GM23338 (cell line): ENCODE measurements at regions not wholly inside any gene's neighbourhood (a gene's known extent, or its start where the extent isn't known, plus 50 kb on each side); places are given as distances from the start of the nearest gene placed in this dataset.

ENCODE experiments used
- ATAC-seq: fragments of 200-7000 bp; cut with Tn5 transposase; 3 replicates; pipeline ENCODE4 v1.9.1; 2020
- DNase-seq: peaks from one replicate; pipeline ENCODE4 v3.0.0-alpha.2; 2015; ENCODE audit warnings: low spot score
- H2AFZ ChIP-seq: fragments of 200-600 bp; sonication (generic); 2 replicates; pipeline ENCODE4 v1.8.0; 2016; ENCODE audit warnings: antibody characterized with exemption, mild to moderate bottlenecking, moderate library complexity
- H3F3A ChIP-seq: fragments of 200-600 bp; sonication (generic); replicated peaks from 2 replicates; pipeline ENCODE4 v1.8.0; 2017; ENCODE audit warnings: antibody characterized with exemption, mixed run types, low read depth
- H3K27ac ChIP-seq: fragments of 200-600 bp; sonication (generic); 2 replicates; pipeline ENCODE4 v1.6.1; 2016; ENCODE audit warnings: low read depth
- H3K27me3 ChIP-seq: fragments of 200-600 bp; sonication (generic); 2 replicates; pipeline ENCODE4 v1.8.0; 2016; ENCODE audit warnings: mild to moderate bottlenecking, mixed run types, moderate library complexity; ENCODE audit not compliant: insufficient read depth
- H3K36me3 ChIP-seq: fragments of 200-600 bp; sonication (generic); 2 replicates; pipeline ENCODE4 v1.8.0; 2016; ENCODE audit warnings: mild to moderate bottlenecking; ENCODE audit not compliant: insufficient read depth
- H3K4me1 ChIP-seq: fragments of 200-600 bp; sonication (generic); 2 replicates; pipeline ENCODE4 v1.8.0; 2016; ENCODE audit warnings: mild to moderate bottlenecking, moderate library complexity; ENCODE audit not compliant: insufficient read depth
- H3K4me2 ChIP-seq: fragments of 200-600 bp; sonication (generic); 2 replicates; pipeline ENCODE4 v1.7.1; 2017; ENCODE audit warnings: mixed run types
- H3K4me3 ChIP-seq: fragments of 200-600 bp; sonication (generic); 2 replicates; pipeline ENCODE4 v1.6.1; 2016; ENCODE audit warnings: mixed run types
- H3K79me2 ChIP-seq: fragments of 200-600 bp; sonication (generic); replicated peaks from 2 replicates; pipeline ENCODE4 v1.8.0; 2017; ENCODE audit warnings: mild to moderate bottlenecking; ENCODE audit not compliant: insufficient read depth
- H3K9me2 ChIP-seq: fragments of 200-600 bp; sonication (generic); 2 replicates; pipeline ENCODE4 v1.8.0; 2017; ENCODE audit not compliant: insufficient read depth
- H4K20me1 ChIP-seq: fragments of 200-600 bp; sonication (generic); replicated peaks from 2 replicates; pipeline ENCODE4 v1.8.0; 2017; ENCODE audit warnings: mild to moderate bottlenecking; ENCODE audit not compliant: insufficient read depth
- H3K27ac Mint-ChIP-seq: 2 replicates; pipeline ENCODE4 v1.8.0; 2020; ENCODE audit warnings: inconsistent platforms, mild to moderate bottlenecking, moderate library complexity, mixed read lengths
- H3K27me3 Mint-ChIP-seq: 3 replicates; pipeline ENCODE4 v1.8.0; 2022; ENCODE audit warnings: low read depth, mild to moderate bottlenecking, moderate library complexity, mixed read lengths, inconsistent platforms; ENCODE audit not compliant: insufficient read depth, poor library complexity
- H3K36me3 Mint-ChIP-seq: 3 replicates; pipeline ENCODE4 v1.8.0; 2021; ENCODE audit warnings: low read depth, mild to moderate bottlenecking, inconsistent platforms, moderate library complexity, mixed read lengths
- H3K4me1 Mint-ChIP-seq: 3 replicates; pipeline ENCODE4 v1.8.0; 2020; ENCODE audit warnings: mild to moderate bottlenecking, inconsistent platforms, mixed read lengths
- H3K4me3 Mint-ChIP-seq: 3 replicates; pipeline ENCODE4 v1.8.0; 2021; ENCODE audit warnings: moderate library complexity, mild to moderate bottlenecking, inconsistent platforms, mixed read lengths
- H3K9me3 Mint-ChIP-seq: 3 replicates; pipeline ENCODE4 v1.8.0; 2020; ENCODE audit warnings: moderate library complexity, mild to moderate bottlenecking, inconsistent platforms, mixed read lengths
- CTCF ChIP-seq, 2 experiments: fragments of 200-600 bp in 1 of 2; sonication (generic) in 1 of 2; conservative IDR thresholded peaks; 2 replicates each; pipeline versions ENCODE4 v1.5.1 to v1.6.1; 2016 to 2017; ENCODE audit warnings: antibody characterized with exemption in 2 of 2, low read depth in 2 of 2, mild to moderate bottlenecking in 2 of 2, moderate library complexity in 1 of 2
- ETS1 ChIP-seq: IDR thresholded peaks from 2 replicates; pipeline ENCODE4 v1.6.1; 2016; ENCODE audit warnings: antibody characterized with exemption
- EZH2 ChIP-seq: fragments of 200-600 bp; sonication (generic); IDR thresholded peaks from one replicate; pipeline ENCODE4 v1.8.0; 2017; ENCODE audit warnings: antibody characterized with exemption, mild to moderate bottlenecking, low read depth; ENCODE audit not compliant: unreplicated experiment
- EZH2phosphoT487 ChIP-seq: fragments of 200-600 bp; sonication (generic); IDR thresholded peaks from one replicate; pipeline ENCODE4 v1.8.1; 2018; ENCODE audit warnings: antibody characterized with exemption; ENCODE audit not compliant: unreplicated experiment
- JUNB ChIP-seq: IDR thresholded peaks from one replicate; pipeline ENCODE4 v1.6.1; 2016; ENCODE audit warnings: antibody characterized with exemption; ENCODE audit not compliant: unreplicated experiment
- NANOG ChIP-seq: IDR thresholded peaks from 2 replicates; pipeline ENCODE4 v1.6.1; 2016; ENCODE audit warnings: antibody characterized with exemption, borderline replicate concordance
- POLR2AphosphoS5 ChIP-seq: IDR thresholded peaks from 2 replicates; pipeline ENCODE4 v1.6.1; 2016; ENCODE audit warnings: antibody characterized with exemption, low read depth
- REST ChIP-seq: IDR thresholded peaks from one replicate; pipeline ENCODE4 v1.6.1; 2018; ENCODE audit warnings: antibody characterized with exemption; ENCODE audit not compliant: unreplicated experiment
- STAT1 ChIP-seq: IDR thresholded peaks from one replicate; pipeline ENCODE4 v1.6.1; 2016; ENCODE audit warnings: antibody characterized with exemption; ENCODE audit not compliant: unreplicated experiment
- ZNF114 ChIP-seq: fragments of 250-450 bp; sonication (Bioruptor Pico); IDR thresholded peaks from 2 replicates; pipeline ENCODE4 v1.5.0; 2020; ENCODE audit warnings: mild to moderate bottlenecking, moderate library complexity
- ZNF331 ChIP-seq: fragments of 250-450 bp; sonication (Bioruptor Pico); IDR thresholded peaks from 2 replicates; pipeline ENCODE4 v1.5.0; 2020; ENCODE audit warnings: low read depth, mild to moderate bottlenecking, moderate library complexity

GRCh38 chr1:98393719-98394118 lies 267.8 kb upstream of the SNX7 start:
- H3K4me3 ChIP-seq = no peak overlapping the region
- H3K4me1 Mint-ChIP-seq = no peaks in the 10 kb centered on the region
- H2AFZ ChIP-seq = no peak overlapping the region
- H3K27ac Mint-ChIP-seq = no peak overlapping the region
- DNase-seq (no peak), ATAC-seq (no peak)
- no peaks in the 10 kb centered on the region for H3F3A ChIP-seq
- no peaks in the 10 kb centered on the region for H3K4me1 ChIP-seq
- H3K79me2 ChIP-seq = no peaks in the 10 kb centered on the region
- no peaks in the 10 kb centered on the region for H4K20me1 ChIP-seq
- TF ChIP-seq ZNF331 = no peak
- no peaks in the 10 kb centered on the region for H3K36me3 ChIP-seq
- no peaks in the 10 kb centered on the region for H3K9me2 ChIP-seq
- no peaks in the 10 kb centered on the region for H3K27me3 ChIP-seq
- H3K9me3 Mint-ChIP-seq = no peaks in the 10 kb centered on the region
- no peaks in the 10 kb centered on the region for H3K36me3 Mint-ChIP-seq
- no peak overlapping the region for H3K4me3 Mint-ChIP-seq
- H3K4me2 ChIP-seq = no peak overlapping the region
- H3K27ac ChIP-seq = no peak overlapping the region
- no peaks in the 10 kb centered on the region for H3K27me3 Mint-ChIP-seq

- no peaks in the 10 kb centered on the region for H3K79me2 ChIP-seq
- H3K27ac ChIP-seq = no peak overlapping the region
- Mint-ChIP-seq H3K4me3 (no peak overlapping the region), H3K27ac (no peak overlapping the region), H3K36me3 (no peaks in the 10 kb centered on the region), H3K4me1 (peaks cover 4% of the 10 kb centered on the region; the same call in 1 of the 3 replicates), H3K9me3 (no peaks in the 10 kb centered on the region), H3K27me3 (no peaks in the 10 kb centered on the region)
- DNase-seq (no peak), ATAC-seq (no peak)
- H3K4me3 ChIP-seq = no peak overlapping the region
- H3K4me1 ChIP-seq = no peaks in the 10 kb centered on the region
- H3K9me2 ChIP-seq = no peaks in the 10 kb centered on the region
- no peaks in the 10 kb centered on the region for H3F3A ChIP-seq
- H2AFZ ChIP-seq = no peak overlapping the region
- no peaks in the 10 kb centered on the region for H4K20me1 ChIP-seq
- H3K27me3 ChIP-seq = no peaks in the 10 kb centered on the region
- H3K4me2 ChIP-seq = no peak overlapping the region
- no peaks in the 10 kb centered on the region for H3K36me3 ChIP-seq
- TF ChIP-seq EZH2phosphoT487 = no peak
- TF ChIP-seq ZNF331 = no peak
- no peak for TF ChIP-seq ETS1
- TF ChIP-seq POLR2AphosphoS5 = no peak
- no peak for TF ChIP-seq REST
- no peak for TF ChIP-seq ZNF114
- TF ChIP-seq NANOG = no peak
- no peak for TF ChIP-seq EZH2
- no peak for TF ChIP-seq CTCF (conservative IDR thresholded peaks at IDR 0.05; ENCODE audit: low read depth in 2 of 2)
- TF ChIP-seq STAT1 = no peak
- no peak for TF ChIP-seq JUNB
Measured at GRCh38 chr1:98391175-98391574, 270.3 kb upstream of the SNX7 start.
